ENCODE measurements at regions not wholly inside any gene's neighbourhood (a gene's known extent, or its start where the extent isn't known, plus 50 kb on each side); places are given as distances from the start of the nearest gene placed in this dataset.

DNA sequence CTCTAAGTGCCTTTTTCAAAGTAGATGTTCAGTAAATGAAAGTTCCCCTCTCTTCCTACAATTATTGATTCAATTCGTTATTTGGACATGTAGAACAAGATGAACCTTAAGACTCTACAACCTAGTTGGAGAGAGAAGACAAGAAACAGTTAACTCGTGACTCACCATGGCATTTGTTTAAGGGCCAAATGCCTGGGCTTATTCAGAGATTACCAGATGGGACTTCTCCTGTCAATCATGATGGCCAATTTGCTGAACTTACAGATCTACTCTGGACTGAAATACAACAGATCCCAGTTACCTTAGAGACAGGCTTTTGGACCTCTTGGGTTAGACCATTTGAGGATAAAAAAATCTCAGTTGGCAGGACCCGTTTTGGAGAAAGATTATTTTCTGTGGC is 93.5 kb downstream of the C1orf94 start:
- H3K27me3 Mint-ChIP-seq = peaks cover 16% of the 10 kb centered on the region
- H3K4me1 Mint-ChIP-seq = no peaks in the 10 kb centered on the region
- no peaks in the 10 kb centered on the region for H3K36me3 Mint-ChIP-seq
- DNase-seq = no peak
- H3K4me3 Mint-ChIP-seq = no peak overlapping the region
- no peaks in the 10 kb centered on the region for H3K9me3 Mint-ChIP-seq
- no peak overlapping the region for H3K27ac Mint-ChIP-seq

DNA sequence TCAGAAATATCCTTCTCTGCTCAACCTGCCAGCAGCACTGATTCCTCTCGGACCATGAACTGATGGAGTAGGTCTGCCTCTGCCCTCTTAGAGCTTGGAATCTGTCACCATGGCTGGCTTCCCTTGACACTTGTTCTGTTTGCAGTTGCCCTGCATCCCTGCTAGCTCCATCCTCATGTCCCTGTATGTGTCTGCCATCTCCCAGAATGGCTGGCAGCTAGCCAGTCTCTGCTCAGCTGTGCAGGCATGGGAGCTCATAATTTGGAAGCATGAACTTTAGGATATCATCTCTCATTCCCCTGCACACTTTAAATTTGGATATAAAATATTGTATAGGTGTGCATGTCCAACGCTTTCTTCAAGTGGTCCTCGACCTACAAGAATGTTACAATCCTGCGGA is 95.4 kb downstream of the C1orf94 start:
- no peaks in the 10 kb centered on the region for H3K36me3 Mint-ChIP-seq
- H3K4me1 Mint-ChIP-seq = no peaks in the 10 kb centered on the region
- H3K9me3 Mint-ChIP-seq = no peaks in the 10 kb centered on the region

DNA sequence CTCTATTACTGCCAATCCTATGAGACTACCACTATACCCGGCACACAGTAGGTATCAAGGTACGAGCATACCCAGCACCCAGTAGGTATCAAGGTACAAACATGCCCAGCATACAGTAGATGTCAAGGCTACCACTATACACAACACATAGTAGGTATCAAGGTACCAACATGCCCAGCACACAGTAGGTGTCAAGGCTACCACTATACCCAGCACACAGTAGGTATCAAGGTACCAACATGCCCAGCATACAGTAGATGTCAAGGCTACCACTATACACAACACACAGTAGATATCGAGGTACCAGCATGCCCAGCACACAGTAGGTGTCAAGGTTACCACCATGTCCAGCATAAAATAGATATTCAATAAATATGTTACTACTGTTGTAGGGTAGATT is 98.4 kb downstream of the C1orf94 start:
- no peak for DNase-seq
- Mint-ChIP-seq H3K36me3 (no peaks in the 10 kb centered on the region), H3K4me3 (no peak overlapping the region), H3K4me1 (no peaks in the 10 kb centered on the region), H3K27ac (no peak overlapping the region), H3K27me3 (no peaks in the 10 kb centered on the region), H3K9me3 (no peaks in the 10 kb centered on the region)

More for the DNA sequence above, 95.4 kb downstream of the C1orf94 start:
- H3K27me3 Mint-ChIP-seq = peaks cover 6% of the 10 kb centered on the region
- no peak for DNase-seq
- H3K27ac Mint-ChIP-seq = no peak overlapping the region
- H3K4me3 Mint-ChIP-seq = no peak overlapping the region

DNA sequence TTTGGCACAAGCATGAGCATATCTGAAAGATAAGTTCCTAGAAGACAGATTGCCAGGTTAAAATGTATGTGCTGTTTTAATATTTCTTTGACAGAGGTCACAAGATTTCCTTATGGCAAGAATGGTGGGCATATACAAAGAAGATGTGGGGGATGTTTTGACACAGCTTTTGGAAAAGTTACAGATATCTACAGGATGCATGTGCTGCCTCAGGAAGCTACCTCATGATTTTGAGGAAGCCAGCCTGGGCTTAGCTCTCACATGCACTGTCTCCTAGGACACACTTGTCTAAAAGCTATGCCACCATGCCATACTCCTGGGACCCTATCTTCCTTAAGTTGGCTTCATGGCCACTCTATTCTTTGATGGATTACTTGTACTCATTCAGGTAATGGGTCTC is 99.9 kb downstream of the C1orf94 start:
- Mint-ChIP-seq H3K36me3 (no peaks in the 10 kb centered on the region), H3K4me3 (no peak overlapping the region), H3K27ac (no peak overlapping the region), H3K9me3 (no peaks in the 10 kb centered on the region), H3K27me3 (peaks cover 1% of the 10 kb centered on the region), H3K4me1 (no peaks in the 10 kb centered on the region)
- DNase-seq = no peak

DNA sequence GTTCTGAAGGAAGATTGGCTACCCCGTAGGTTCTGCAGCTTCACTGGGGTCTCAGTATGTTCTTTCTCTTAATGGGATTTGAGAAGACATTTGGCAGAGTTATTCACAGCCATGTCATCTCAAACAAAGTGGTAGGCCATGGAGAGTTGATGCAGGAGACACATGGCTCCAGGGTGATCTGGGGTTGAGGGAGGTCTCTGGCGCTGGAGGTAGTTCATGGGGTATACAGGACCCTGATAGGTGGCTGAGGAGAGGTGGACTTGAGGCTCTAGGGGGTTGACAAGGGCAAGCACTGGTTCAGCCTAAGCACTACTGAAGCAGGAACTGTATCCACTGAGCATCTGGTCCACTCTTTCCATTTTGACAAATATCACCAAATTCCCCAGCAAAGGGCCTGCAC is 100.4 kb downstream of the C1orf94 start:
- Mint-ChIP-seq H3K27me3 (peaks cover 7% of the 10 kb centered on the region), H3K36me3 (no peaks in the 10 kb centered on the region), H3K27ac (no peak overlapping the region), H3K4me1 (no peaks in the 10 kb centered on the region), H3K4me3 (no peak overlapping the region), H3K9me3 (no peaks in the 10 kb centered on the region)
- no peak for DNase-seq

DNA sequence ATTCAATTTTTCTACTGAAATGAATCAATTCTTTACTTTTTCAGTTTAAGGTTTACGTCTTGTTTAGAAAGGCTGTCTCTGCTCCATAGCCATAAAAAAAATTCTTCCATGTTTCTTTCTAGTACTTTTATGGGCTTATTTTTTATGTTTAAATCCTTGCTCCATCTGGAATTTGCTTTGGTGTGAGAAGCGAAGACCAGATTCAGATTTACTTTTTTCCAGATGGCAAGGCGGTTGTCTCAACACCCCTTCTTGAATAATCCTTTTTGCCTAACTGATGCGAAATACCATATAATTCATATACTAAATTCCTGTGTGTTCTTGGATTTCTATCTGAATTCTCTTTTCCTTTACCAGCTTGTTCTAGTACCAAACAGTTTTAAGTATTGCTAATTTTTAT is 101.5 kb downstream of the C1orf94 start:
- no peak overlapping the region for H3K4me3 Mint-ChIP-seq
- DNase-seq = no peak
- H3K4me1 Mint-ChIP-seq = no peaks in the 10 kb centered on the region
- no peaks in the 10 kb centered on the region for H3K36me3 Mint-ChIP-seq
- no peaks in the 10 kb centered on the region for H3K9me3 Mint-ChIP-seq
- no peak overlapping the region for H3K27ac Mint-ChIP-seq
- peaks cover 12% of the 10 kb centered on the region for H3K27me3 Mint-ChIP-seq

DNA sequence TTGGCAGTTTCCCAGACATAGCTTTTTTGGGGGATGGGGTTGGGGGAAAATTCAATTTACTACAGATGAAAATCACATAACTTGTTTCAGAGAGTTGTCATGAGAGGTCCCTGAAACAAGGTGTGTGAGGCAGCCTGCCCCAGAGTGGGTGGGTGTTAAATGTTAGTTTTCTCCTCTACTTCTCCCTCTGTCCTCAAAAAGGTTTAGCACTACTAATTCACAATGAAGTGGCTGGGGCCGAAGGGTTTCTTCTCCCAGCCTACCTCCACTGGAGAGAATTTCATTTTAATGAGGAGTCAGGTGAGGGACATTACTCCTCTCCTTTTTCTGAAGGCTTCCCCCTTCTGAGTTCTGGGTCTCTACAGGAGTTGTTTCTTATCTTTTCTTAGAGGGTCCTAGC is 103.3 kb downstream of the C1orf94 start:
- Mint-ChIP-seq H3K4me1 (no peaks in the 10 kb centered on the region), H3K27me3 (peaks cover 12% of the 10 kb centered on the region), H3K4me3 (no peak overlapping the region), H3K36me3 (no peaks in the 10 kb centered on the region), H3K9me3 (no peaks in the 10 kb centered on the region), H3K27ac (no peak overlapping the region)
- DNase-seq = no peak

DNA sequence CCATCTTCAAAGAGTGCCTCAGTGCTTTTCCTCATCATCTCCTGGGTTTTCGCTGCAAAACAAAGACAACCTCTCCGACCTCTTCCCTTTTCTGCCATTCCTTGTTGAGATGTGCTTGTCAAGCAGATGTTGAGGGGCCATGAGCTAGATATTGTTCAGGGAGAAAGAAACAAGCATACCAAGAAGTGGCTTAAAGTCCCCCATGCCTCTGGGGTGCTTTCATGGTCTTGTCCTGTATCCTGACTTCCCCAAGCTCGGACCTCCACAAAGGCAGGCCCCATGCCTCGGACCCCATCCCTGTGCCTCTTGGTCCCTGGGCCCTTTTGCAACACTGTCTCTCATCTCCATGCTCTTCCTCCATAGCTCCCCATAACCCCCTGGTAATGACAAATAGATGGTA is 103.8 kb downstream of the C1orf94 start:
- Mint-ChIP-seq H3K9me3 (no peaks in the 10 kb centered on the region), H3K27ac (no peak overlapping the region), H3K27me3 (peaks cover 12% of the 10 kb centered on the region), H3K4me3 (no peak overlapping the region), H3K36me3 (no peaks in the 10 kb centered on the region), H3K4me1 (no peaks in the 10 kb centered on the region)
- DNase-seq = no peak

DNA sequence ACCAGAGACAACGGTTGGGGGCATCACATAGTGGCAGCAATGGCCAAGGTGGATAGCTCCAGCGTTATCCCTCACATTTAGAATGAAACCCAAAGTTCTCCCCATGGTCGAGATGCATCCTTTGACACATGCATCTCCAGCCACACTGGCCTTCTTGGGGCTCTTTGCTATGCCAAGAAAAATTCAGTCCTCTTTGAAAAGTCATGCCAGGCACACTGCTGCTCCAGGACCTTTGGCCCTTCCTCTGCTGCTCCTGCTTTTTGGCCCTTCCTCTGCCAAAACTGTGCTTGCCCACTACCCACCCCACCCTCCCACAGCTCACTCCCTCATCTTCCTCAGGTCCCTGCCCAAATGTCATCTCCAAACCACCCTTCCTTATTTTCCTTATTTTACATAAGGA is 106.4 kb downstream of the C1orf94 start:
- Mint-ChIP-seq H3K4me3 (no peak overlapping the region), H3K9me3 (no peaks in the 10 kb centered on the region), H3K4me1 (no peaks in the 10 kb centered on the region), H3K36me3 (no peaks in the 10 kb centered on the region), H3K27ac (no peak overlapping the region), H3K27me3 (peaks cover 12% of the 10 kb centered on the region)
- no peak for DNase-seq

DNA sequence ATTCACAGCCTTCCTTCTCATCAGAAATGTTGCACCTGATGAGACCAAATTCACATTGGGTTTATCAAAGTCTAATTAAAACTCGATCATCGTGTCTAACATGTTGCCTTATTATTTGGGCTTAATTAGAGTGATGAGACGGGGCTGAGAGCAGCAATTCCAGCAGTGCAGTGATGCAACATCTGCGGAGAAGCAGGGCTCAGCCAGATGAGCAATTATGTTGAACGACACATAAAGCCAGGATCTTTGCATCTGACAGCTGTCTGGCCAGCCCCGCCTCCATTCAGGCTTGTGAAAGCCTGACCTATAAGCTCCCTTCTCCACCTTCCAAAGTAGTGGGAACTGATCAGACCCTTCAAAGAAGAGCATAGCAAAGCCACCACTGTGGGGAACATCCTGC is 109.8 kb downstream of the C1orf94 start:
- Mint-ChIP-seq H3K9me3 (no peaks in the 10 kb centered on the region), H3K4me3 (no peak overlapping the region), H3K4me1 (no peaks in the 10 kb centered on the region), H3K27me3 (peaks cover 15% of the 10 kb centered on the region), H3K36me3 (no peaks in the 10 kb centered on the region), H3K27ac (no peak overlapping the region)
- DNase-seq = no peak

DNA sequence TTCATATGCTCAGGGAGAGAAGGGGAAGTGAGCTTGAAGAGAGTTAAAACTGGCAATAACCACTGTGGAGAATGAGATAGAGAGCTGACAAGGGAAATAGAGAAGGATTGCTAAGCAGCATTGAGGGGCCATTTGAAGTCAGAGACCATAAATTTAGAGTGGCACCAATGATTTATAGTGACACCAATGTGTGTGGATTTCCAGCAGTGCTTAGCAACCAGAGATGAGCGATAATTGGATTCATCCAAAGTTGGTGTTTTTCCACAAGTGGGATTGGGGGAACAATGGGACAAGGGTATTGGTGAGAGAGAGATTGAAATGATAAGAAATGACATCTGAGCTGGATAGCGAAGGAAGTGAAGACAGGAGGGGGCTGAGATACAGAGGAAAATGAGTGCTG is 114.1 kb downstream of the C1orf94 start:
- H3K9me3 Mint-ChIP-seq = no peaks in the 10 kb centered on the region
- DNase-seq = no peak
- peaks cover 14% of the 10 kb centered on the region for H3K27me3 Mint-ChIP-seq
- no peaks in the 10 kb centered on the region for H3K36me3 Mint-ChIP-seq
- H3K4me3 Mint-ChIP-seq = no peak overlapping the region
- no peaks in the 10 kb centered on the region for H3K4me1 Mint-ChIP-seq
- H3K27ac Mint-ChIP-seq = no peak overlapping the region

DNA sequence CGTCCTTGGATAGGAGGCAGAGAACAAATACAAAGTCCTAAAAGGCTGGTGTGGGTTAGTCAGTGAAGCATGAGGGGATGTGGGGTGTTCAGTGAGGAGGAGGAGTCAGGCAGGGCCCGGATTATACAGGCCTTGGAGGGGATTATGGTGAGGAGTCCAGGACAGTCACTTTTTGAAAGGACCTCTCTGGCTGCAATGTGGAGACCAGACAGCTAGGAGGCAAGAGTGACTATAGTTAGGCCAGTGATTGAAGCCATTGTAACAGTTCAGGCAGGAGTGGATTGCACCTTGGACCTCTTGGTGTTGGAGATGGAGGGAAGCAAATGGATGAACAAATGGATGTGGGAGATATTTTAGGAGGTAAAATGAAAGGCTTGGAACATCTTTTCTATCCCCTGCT is 115.8 kb downstream of the C1orf94 start:
- Mint-ChIP-seq H3K36me3 (no peaks in the 10 kb centered on the region), H3K27me3 (peaks cover 14% of the 10 kb centered on the region), H3K4me1 (no peaks in the 10 kb centered on the region), H3K27ac (no peak overlapping the region), H3K9me3 (no peaks in the 10 kb centered on the region), H3K4me3 (no peak overlapping the region)
- DNase-seq = no peak

DNA sequence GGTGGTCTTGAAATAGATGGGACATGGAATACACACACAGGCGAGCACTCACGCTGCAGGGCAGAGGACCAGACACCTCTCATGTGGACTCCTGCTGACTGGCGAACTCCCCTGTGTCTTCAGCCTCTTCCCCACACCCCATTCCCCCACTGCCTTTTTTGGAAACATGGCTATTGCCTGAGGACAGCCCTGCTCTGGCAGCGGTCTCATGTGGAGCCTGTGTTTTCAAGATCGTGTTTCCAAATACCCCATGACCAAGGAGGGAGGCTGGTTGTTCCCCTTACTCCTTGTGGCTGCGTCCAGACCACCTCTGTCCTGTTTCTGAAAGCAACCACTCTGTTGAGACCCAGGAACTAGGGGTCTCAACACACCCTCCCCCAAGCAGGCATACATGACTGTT is 119.4 kb downstream of the C1orf94 start:
- Mint-ChIP-seq H3K36me3 (no peaks in the 10 kb centered on the region), H3K4me3 (no peak overlapping the region), H3K27ac (no peak overlapping the region), H3K4me1 (no peaks in the 10 kb centered on the region), H3K27me3 (peaks cover 13% of the 10 kb centered on the region), H3K9me3 (peaks cover 3% of the 10 kb centered on the region)
- no peak for DNase-seq

DNA sequence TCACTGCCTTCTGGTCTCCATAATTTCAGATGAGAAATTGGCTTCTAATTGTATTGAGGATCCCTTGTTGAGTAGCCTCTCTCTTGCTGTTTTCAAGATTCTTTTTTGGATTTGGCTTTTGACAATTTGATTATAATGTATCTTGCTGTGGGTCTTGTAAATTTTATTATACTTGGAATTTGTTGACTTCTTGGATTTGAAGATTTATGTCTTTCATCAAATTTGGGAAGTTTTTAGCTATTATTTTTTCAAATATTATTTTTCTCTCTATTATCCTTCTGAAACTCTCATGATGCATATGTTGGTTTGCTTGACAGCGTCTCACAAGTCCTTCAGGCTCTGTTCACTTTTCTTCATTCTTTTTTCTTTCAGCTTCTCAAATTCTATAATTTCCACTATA is 126.1 kb downstream of the C1orf94 start:
- DNase-seq = no peak
- Mint-ChIP-seq H3K4me3 (no peak overlapping the region), H3K36me3 (no peaks in the 10 kb centered on the region), H3K9me3 (peaks cover 16% of the 10 kb centered on the region), H3K27ac (no peak overlapping the region), H3K27me3 (peaks cover 29% of the 10 kb centered on the region), H3K4me1 (no peaks in the 10 kb centered on the region)

DNA sequence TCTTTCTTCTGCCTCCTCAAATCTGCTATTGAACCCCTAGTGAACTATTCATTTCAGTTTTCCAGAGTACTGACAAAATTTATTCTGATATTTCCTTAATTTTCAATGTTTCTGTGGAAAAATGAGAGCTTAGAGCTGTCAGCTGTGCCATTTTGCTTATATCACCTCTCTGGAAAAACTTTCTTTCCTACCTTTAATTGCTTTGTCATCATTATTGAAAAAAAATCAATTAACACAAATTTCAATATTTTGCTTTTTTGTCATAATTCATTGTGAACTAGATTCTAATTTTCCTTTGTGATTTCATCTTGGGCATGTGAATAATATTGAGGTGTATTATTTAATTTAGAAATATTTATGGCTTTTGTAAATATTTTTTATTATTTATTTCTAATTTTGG is 126.5 kb downstream of the C1orf94 start:
- Mint-ChIP-seq H3K4me3 (no peak overlapping the region), H3K27me3 (peaks cover 29% of the 10 kb centered on the region), H3K4me1 (no peaks in the 10 kb centered on the region), H3K27ac (no peak overlapping the region), H3K9me3 (peaks cover 16% of the 10 kb centered on the region), H3K36me3 (no peaks in the 10 kb centered on the region)
- DNase-seq = no peak

DNA sequence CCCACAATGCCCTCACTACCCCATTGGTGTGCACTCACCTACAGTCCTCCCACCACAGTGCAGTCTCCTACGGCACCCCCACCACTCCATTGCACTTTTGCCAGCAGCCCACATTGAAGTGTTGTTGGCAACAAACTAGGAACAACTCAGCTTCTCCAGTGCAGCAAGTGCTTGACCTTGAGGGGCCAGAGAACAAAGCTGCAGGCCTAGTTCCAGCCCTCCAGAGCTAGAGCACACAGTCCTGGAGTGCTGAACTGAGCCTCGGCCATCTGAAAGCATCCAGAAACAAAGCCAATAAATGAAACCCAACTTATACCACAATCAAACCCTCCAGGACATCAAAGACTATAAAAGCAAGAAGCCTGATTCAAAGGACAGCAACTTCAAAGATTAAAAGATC is 129.9 kb downstream of the C1orf94 start:
- H3K4me1 Mint-ChIP-seq = no peaks in the 10 kb centered on the region
- H3K4me3 Mint-ChIP-seq = no peak overlapping the region
- no peak for DNase-seq
- H3K27me3 Mint-ChIP-seq = peaks cover 31% of the 10 kb centered on the region
- H3K36me3 Mint-ChIP-seq = no peaks in the 10 kb centered on the region
- H3K9me3 Mint-ChIP-seq = peaks cover 9% of the 10 kb centered on the region
- no peak overlapping the region for H3K27ac Mint-ChIP-seq

DNA sequence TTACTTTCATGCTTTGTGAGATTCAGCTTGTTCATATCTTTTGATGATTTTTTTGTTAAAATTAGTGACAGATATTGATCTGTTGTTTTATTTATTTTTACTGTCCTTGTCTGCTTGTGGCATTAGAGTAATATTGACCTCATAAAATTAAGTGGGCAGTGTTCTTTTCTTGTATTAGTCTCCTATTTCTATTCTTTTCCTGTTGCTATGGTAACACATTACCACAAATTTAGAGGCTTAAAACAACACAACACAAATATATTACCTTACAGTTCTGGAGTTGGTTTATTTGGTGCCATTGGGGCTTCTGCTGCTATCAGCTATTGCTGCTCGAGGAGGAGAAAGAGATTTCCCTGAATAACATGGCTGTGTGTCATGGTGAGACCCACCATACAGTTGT is 135.7 kb downstream of the C1orf94 start:
- Mint-ChIP-seq H3K27me3 (peaks cover 12% of the 10 kb centered on the region), H3K4me3 (no peak overlapping the region), H3K9me3 (peaks cover 13% of the 10 kb centered on the region), H3K4me1 (no peaks in the 10 kb centered on the region), H3K27ac (no peak overlapping the region), H3K36me3 (no peaks in the 10 kb centered on the region)
- DNase-seq = no peak

Data from activated naive CD8-positive, alpha-beta T cell treated with anti-CD3 and anti-CD28 coated beads for 36 hours (primary cell).